ENCODE measurements at regions not wholly inside any gene's neighbourhood (a gene's known extent, or its start where the extent isn't known, plus 50 kb on each side); places are given as distances from the start of the nearest gene placed in this dataset.
"Not testable (repeated sequence)": the region's sequence is repeated elsewhere in the genome, so short reads cannot be mapped to it uniquely, and the experiment has no call there.

DNA sequence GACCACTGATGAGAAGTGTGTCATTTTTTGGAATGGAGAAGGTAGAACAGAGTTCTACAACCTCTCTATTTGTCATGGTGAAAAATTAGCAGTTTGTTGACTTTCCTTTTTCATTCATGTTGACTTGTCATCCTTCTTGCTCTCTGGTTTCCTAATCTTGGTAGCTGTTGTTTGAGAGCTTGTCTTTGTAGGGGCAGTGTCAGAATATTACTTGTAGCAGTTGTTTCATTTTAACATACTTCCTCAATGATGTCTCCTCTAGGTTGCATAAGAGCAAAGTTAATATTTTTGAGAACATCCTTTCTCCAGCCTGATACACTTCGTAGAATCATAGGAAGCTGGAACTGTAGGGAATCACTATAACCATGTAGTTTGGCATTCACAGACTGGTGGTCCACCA is 368.2 kb upstream of the FANCL start:
- Histone ChIP-seq H3K27ac (ENCODE audit: low read depth, low read length) (no peak overlapping the region), H3K4me3 (ENCODE audit: low read length) (no peak overlapping the region), H3K9ac (ENCODE audit: low read length) (no peak overlapping the region), H3K27me3 (ENCODE audit: control insufficient read depth, insufficient read depth, low read length) (no peaks in the 10 kb centered on the region), H3K4me1 (ENCODE audit: control insufficient read depth, insufficient read depth, low read length) (no peaks in the 10 kb centered on the region), H3K36me3 (ENCODE audit: control insufficient read depth, insufficient read depth, low read length) (no peaks in the 10 kb centered on the region)

DNA sequence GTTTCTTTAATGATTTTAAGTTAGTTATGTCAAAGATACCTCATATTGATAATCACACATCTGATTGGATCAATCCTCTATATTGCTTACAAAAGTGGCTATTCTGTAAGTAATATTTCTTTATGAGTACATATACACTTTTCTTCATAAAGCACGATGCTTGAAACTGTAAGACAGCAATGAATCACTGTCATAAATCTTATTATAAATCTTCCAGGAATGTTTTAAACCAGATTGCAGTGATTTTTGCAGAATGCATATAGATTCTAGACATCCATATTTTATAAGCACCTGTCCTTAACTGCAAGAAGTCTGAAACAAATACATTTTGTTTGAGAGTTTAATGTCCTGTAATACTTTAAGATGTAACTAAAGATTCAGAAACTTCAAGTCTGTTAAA is 367.0 kb upstream of the FANCL start:
- H3K9ac ChIP-seq (ENCODE audit: low read length), result no peak overlapping the region
- no peak overlapping the region for H3K27ac ChIP-seq (ENCODE audit: low read depth, low read length)

DNA sequence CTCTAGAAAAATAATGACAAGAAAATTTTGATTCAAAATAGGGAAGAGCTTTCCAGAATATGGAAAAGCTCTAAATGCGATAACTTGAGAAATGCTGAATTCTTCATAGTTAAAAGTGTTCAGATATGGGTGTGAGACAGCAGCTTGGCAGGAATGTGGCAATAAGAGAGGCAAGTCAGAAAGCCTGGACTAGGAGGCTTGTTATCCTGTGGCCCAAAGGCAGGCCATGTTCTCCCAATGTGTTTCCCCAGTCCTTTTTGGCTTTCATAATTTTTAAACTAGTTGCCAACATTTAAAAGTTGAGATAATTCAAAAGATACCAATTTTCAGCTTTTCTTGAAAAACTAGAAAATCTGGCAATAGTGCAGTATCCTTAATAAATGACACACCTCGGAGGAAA is 366.3 kb upstream of the FANCL start:
- Histone ChIP-seq H3K27ac (ENCODE audit: low read depth, low read length) (no peak overlapping the region), H3K36me3 (ENCODE audit: control insufficient read depth, insufficient read depth, low read length) (no peaks in the 10 kb centered on the region), H3K9ac (ENCODE audit: low read length) (no peak overlapping the region), H3K4me1 (ENCODE audit: control insufficient read depth, insufficient read depth, low read length) (no peaks in the 10 kb centered on the region), H3K27me3 (ENCODE audit: control insufficient read depth, insufficient read depth, low read length) (no peaks in the 10 kb centered on the region), H3K4me3 (ENCODE audit: low read length) (no peak overlapping the region)

More for the DNA sequence above, 367.0 kb upstream of the FANCL start:
- Histone ChIP-seq H3K36me3 (ENCODE audit: control insufficient read depth, insufficient read depth, low read length) (no peaks in the 10 kb centered on the region), H3K4me1 (ENCODE audit: control insufficient read depth, insufficient read depth, low read length) (no peaks in the 10 kb centered on the region), H3K4me3 (ENCODE audit: low read length) (no peak overlapping the region), H3K27me3 (ENCODE audit: control insufficient read depth, insufficient read depth, low read length) (no peaks in the 10 kb centered on the region)

- no peak overlapping the region for H3K4me3 ChIP-seq (ENCODE audit: low read length)
- no peaks in the 10 kb centered on the region for H3K27me3 ChIP-seq (ENCODE audit: control insufficient read depth, insufficient read depth, low read length)
- no peak overlapping the region for H3K27ac ChIP-seq (ENCODE audit: low read depth, low read length)
- H3K9ac ChIP-seq (ENCODE audit: low read length), result no peak overlapping the region
- no peaks in the 10 kb centered on the region for H3K36me3 ChIP-seq (ENCODE audit: control insufficient read depth, insufficient read depth, low read length)
- no peaks in the 10 kb centered on the region for H3K4me1 ChIP-seq (ENCODE audit: control insufficient read depth, insufficient read depth, low read length)
Observed at GRCh38 chr2:58606799-58607198, 365.7 kb upstream of the FANCL start.

GRCh38 chr2:58604096-58604495 is 363.0 kb upstream of the FANCL start:
- Histone ChIP-seq H3K36me3 (ENCODE audit: control insufficient read depth, insufficient read depth, low read length) (no peaks in the 10 kb centered on the region), H3K9ac (ENCODE audit: low read length) (no peak overlapping the region), H3K4me3 (ENCODE audit: low read length) (no peak overlapping the region), H3K27me3 (ENCODE audit: control insufficient read depth, insufficient read depth, low read length) (no peaks in the 10 kb centered on the region), H3K27ac (ENCODE audit: low read depth, low read length) (no peak overlapping the region), H3K4me1 (ENCODE audit: control insufficient read depth, insufficient read depth, low read length) (no peaks in the 10 kb centered on the region)

GRCh38 chr2:58601017-58601416 is 359.9 kb upstream of the FANCL start:
- Histone ChIP-seq H3K4me1 (ENCODE audit: control insufficient read depth, insufficient read depth, low read length) (no peaks in the 10 kb centered on the region), H3K9ac (ENCODE audit: low read length) (no peak overlapping the region)

GRCh38 chr2:58598171-58598570 is 357.0 kb upstream of the FANCL start:
- Histone ChIP-seq H3K36me3 (ENCODE audit: control insufficient read depth, insufficient read depth, low read length) (no peaks in the 10 kb centered on the region), H3K4me3 (ENCODE audit: low read length) (no peak overlapping the region), H3K27me3 (ENCODE audit: control insufficient read depth, insufficient read depth, low read length) (no peaks in the 10 kb centered on the region), H3K9ac (ENCODE audit: low read length) (no peak overlapping the region), H3K27ac (ENCODE audit: low read depth, low read length) (no peak overlapping the region), H3K4me1 (ENCODE audit: control insufficient read depth, insufficient read depth, low read length) (no peaks in the 10 kb centered on the region)

More at GRCh38 chr2:58601017-58601416, 359.9 kb upstream of the FANCL start:
- Histone ChIP-seq H3K4me3 (ENCODE audit: low read length) (no peak overlapping the region), H3K27ac (ENCODE audit: low read depth, low read length) (no peak overlapping the region), H3K27me3 (ENCODE audit: control insufficient read depth, insufficient read depth, low read length) (no peaks in the 10 kb centered on the region), H3K36me3 (ENCODE audit: control insufficient read depth, insufficient read depth, low read length) (no peaks in the 10 kb centered on the region)

- Histone ChIP-seq H3K27me3 (ENCODE audit: control insufficient read depth, insufficient read depth, low read length) (no peaks in the 10 kb centered on the region), H3K9ac (ENCODE audit: low read length) (no peak overlapping the region), H3K4me3 (ENCODE audit: low read length) (no peak overlapping the region), H3K4me1 (ENCODE audit: control insufficient read depth, insufficient read depth, low read length) (no peaks in the 10 kb centered on the region), H3K36me3 (ENCODE audit: control insufficient read depth, insufficient read depth, low read length) (no peaks in the 10 kb centered on the region), H3K27ac (ENCODE audit: low read depth, low read length) (no peak overlapping the region)
Observed at GRCh38 chr2:58595714-58596113, 354.6 kb upstream of the FANCL start.

- no peak overlapping the region for H3K4me3 ChIP-seq (ENCODE audit: low read length)
- H3K9ac ChIP-seq (ENCODE audit: low read length), result no peak overlapping the region
- no peaks in the 10 kb centered on the region for H3K36me3 ChIP-seq (ENCODE audit: control insufficient read depth, insufficient read depth, low read length)
- H3K27ac ChIP-seq (ENCODE audit: low read depth, low read length), result no peak overlapping the region
- H3K4me1 ChIP-seq (ENCODE audit: control insufficient read depth, insufficient read depth, low read length), result no peaks in the 10 kb centered on the region
- H3K27me3 ChIP-seq (ENCODE audit: control insufficient read depth, insufficient read depth, low read length), result no peaks in the 10 kb centered on the region
Observed at GRCh38 chr2:58594762-58595161, 353.6 kb upstream of the FANCL start.

DNA sequence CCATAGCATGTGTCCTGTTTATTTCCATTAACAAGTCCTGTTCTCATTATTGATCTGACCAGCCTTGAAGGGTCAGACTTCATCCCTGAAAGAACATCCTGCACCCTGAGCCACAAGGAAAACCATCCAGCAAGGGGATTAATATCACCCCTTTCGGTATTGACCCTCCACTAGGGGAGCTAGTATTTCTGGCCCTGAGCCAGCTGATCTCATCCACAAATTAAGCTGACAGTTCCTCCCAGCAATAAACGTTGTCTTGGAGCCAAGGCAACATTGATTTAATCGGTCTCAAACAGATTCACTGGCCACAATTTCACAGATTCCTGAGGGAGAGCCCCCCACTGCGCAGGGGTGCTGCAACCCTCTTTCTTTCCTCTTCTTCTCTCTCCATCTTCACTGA is 353.1 kb upstream of the FANCL start:
- no peak overlapping the region for H3K9ac ChIP-seq (ENCODE audit: low read length)
- no peak overlapping the region for H3K4me3 ChIP-seq (ENCODE audit: low read length)
- H3K4me1 ChIP-seq (ENCODE audit: control insufficient read depth, insufficient read depth, low read length), result no peaks in the 10 kb centered on the region
- no peak overlapping the region for H3K27ac ChIP-seq (ENCODE audit: low read depth, low read length)
- H3K36me3 ChIP-seq (ENCODE audit: control insufficient read depth, insufficient read depth, low read length), result no peaks in the 10 kb centered on the region
- no peaks in the 10 kb centered on the region for H3K27me3 ChIP-seq (ENCODE audit: control insufficient read depth, insufficient read depth, low read length)

DNA sequence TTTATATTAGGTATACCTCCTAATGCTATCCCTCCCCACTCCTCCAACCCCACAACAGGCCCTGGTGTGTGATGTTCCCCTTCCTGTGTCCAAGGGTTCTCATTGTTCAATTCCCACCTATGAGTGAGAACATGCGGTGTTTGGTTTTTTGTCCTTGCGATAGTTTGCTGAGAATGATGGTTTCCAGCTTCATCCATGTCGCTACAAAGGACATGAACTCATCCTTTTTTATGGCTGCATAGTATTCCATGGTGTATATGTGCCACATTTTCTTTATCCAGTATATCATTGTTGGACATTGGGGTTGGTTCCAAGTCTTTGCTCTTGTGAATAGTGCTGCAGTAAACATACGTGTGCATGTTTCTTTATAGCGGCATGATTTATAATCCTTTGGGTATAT is 345.1 kb upstream of the FANCL start:
- not testable (repeated sequence) for H3K9ac ChIP-seq (ENCODE audit: low read length); H3K27ac ChIP-seq (ENCODE audit: low read depth, low read length); H3K4me3 ChIP-seq (ENCODE audit: low read length); H3K27me3 ChIP-seq (ENCODE audit: control insufficient read depth, insufficient read depth, low read length); H3K4me1 ChIP-seq (ENCODE audit: control insufficient read depth, insufficient read depth, low read length); H3K36me3 ChIP-seq (ENCODE audit: control insufficient read depth, insufficient read depth, low read length)

DNA sequence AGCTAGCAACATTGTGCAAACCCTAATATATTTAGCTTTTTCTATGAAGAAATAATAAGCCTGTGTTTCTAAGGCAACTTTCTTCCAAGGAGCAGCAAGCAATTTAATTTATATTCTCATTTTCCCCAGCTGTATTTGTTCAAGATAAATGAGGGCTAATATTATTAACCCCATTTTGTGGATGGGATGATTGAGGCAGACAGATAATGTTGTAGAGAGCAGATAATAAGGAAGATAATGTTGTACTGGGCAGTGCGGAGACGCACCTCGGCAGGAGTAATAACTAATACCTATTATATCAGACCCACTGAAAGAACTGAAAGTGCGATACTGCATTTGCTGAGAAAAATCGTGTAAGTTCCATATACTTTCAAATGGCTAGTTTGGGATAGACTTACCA is 344.1 kb upstream of the FANCL start:
- no peak overlapping the region for H3K27ac ChIP-seq (ENCODE audit: low read depth, low read length)
- H3K36me3 ChIP-seq (ENCODE audit: control insufficient read depth, insufficient read depth, low read length), result no peaks in the 10 kb centered on the region
- no peak overlapping the region for H3K4me3 ChIP-seq (ENCODE audit: low read length)
- H3K4me1 ChIP-seq (ENCODE audit: control insufficient read depth, insufficient read depth, low read length), result no peaks in the 10 kb centered on the region
- H3K27me3 ChIP-seq (ENCODE audit: control insufficient read depth, insufficient read depth, low read length), result no peaks in the 10 kb centered on the region
- H3K9ac ChIP-seq (ENCODE audit: low read length), result no peak overlapping the region

- no peaks in the 10 kb centered on the region for H3K27me3 ChIP-seq (ENCODE audit: control insufficient read depth, insufficient read depth, low read length)
- H3K4me1 ChIP-seq (ENCODE audit: control insufficient read depth, insufficient read depth, low read length), result no peaks in the 10 kb centered on the region
- H3K4me3 ChIP-seq (ENCODE audit: low read length), result no peak overlapping the region
- H3K36me3 ChIP-seq (ENCODE audit: control insufficient read depth, insufficient read depth, low read length), result no peaks in the 10 kb centered on the region
- no peak overlapping the region for H3K27ac ChIP-seq (ENCODE audit: low read depth, low read length)
- no peak overlapping the region for H3K9ac ChIP-seq (ENCODE audit: low read length)
Observed at GRCh38 chr2:58584606-58585118, 343.5 kb upstream of the FANCL start.

All from rectal smooth muscle tissue (tissue), 1 donor.